Neural cell (in vitro differentiated cells): ENCODE measurements at regions not wholly inside any gene's neighbourhood (a gene's known extent, or its start where the extent isn't known, plus 50 kb on each side); places are given as distances from the start of the nearest gene placed in this dataset.

Experiments
- H2AFZ ChIP-seq: fragments of 200-600, 300-800 bp; sonication (generic), shearing (Covaris generic); 2 replicates; pipeline ENCODE4 v1.6.0; 2014; ENCODE audit warnings: low read depth, mild to moderate bottlenecking, antibody characterized with exemption, low read length, moderate library complexity
- H3F3A ChIP-seq: fragments of 200-600 bp; shearing (Covaris generic); 2 replicates; pipeline ENCODE4 v1.6.1; 2016; ENCODE audit warnings: mild to moderate bottlenecking, moderate library complexity, mixed read lengths, antibody characterized with exemption, low read length; ENCODE audit not compliant: insufficient read depth, poor library complexity, severe bottlenecking
- H3K27ac ChIP-seq: fragments of 200-600, 300-800 bp; sonication (generic), shearing (Covaris generic); 2 replicates; pipeline ENCODE4 v1.5.1; 2014; ENCODE audit warnings: mild to moderate bottlenecking, low read length, moderate library complexity
- H3K27me3 ChIP-seq: fragments of 300-800, 200-600 bp; sonication (generic), shearing (Covaris generic); 2 replicates; pipeline ENCODE4 v1.6.0; 2014; ENCODE audit warnings: mild to moderate bottlenecking, low read depth, low read length, moderate library complexity; ENCODE audit not compliant: insufficient read depth
- H3K36me3 ChIP-seq: fragments of 300-800, 200-600 bp; sonication (generic), shearing (Covaris generic); 2 replicates; pipeline ENCODE4 v1.5.1; 2014; ENCODE audit warnings: mild to moderate bottlenecking, antibody characterized with exemption, low read length, moderate library complexity; ENCODE audit not compliant: insufficient read depth
- H3K4me2 ChIP-seq: fragments of 300-800, 200-600 bp; sonication (generic), shearing (Covaris generic); 2 replicates; pipeline ENCODE4 v1.6.0; 2014; ENCODE audit warnings: mild to moderate bottlenecking, low read length
- H3K4me3 ChIP-seq: fragments of 300-800, 200-600 bp; sonication (generic), shearing (Covaris generic); 2 replicates; pipeline ENCODE4 v1.5.1; 2014; ENCODE audit warnings: mild to moderate bottlenecking, low read length, moderate library complexity
- H3K79me2 ChIP-seq: fragments of 200-600 bp; shearing (Covaris generic); replicated peaks from 2 replicates; pipeline ENCODE4 v1.6.0; 2014; ENCODE audit warnings: mild to moderate bottlenecking, low read length, moderate library complexity; ENCODE audit not compliant: insufficient read depth
- H3K9ac ChIP-seq: fragments of 300-800, 200-600 bp; sonication (generic), shearing (Covaris generic); 2 replicates; pipeline ENCODE4 v1.6.1; 2016; ENCODE audit warnings: mild to moderate bottlenecking, low read length, mixed read lengths
- H3K9me2 ChIP-seq: fragments of 200-600 bp; shearing (Covaris generic); 2 replicates; pipeline ENCODE4 v1.6.1; 2016; ENCODE audit warnings: mild to moderate bottlenecking, low read length, mixed read lengths; ENCODE audit not compliant: insufficient read depth
- H3K9me3 ChIP-seq: fragments of 200-600, 300-800 bp; sonication (generic), shearing (Covaris generic); 2 replicates; pipeline ENCODE4 v1.6.1; 2016; ENCODE audit warnings: mild to moderate bottlenecking, mixed run types, low read length, moderate library complexity, mixed read lengths
- H4K20me1 ChIP-seq: fragments of 200-600 bp; shearing (Covaris generic); 2 replicates; pipeline ENCODE4 v1.6.1; 2016; ENCODE audit warnings: mild to moderate bottlenecking, mixed run types; ENCODE audit not compliant: insufficient read depth
- CTCF ChIP-seq: fragments of 450-650 bp; IDR thresholded peaks from 2 replicates; pipeline ENCODE4 v1.5.1; 2014; ENCODE audit warnings: antibody characterized with exemption, mild to moderate bottlenecking, moderate library complexity; ENCODE audit not compliant: poor library complexity, severe bottlenecking
- EP300 ChIP-seq: fragments of 450-650 bp; conservative IDR thresholded peaks from 2 replicates; pipeline ENCODE4 v1.6.1; 2014; ENCODE audit warnings: antibody characterized with exemption, mild to moderate bottlenecking, moderate library complexity; ENCODE audit not compliant: poor library complexity, severe bottlenecking
- EZH2 ChIP-seq: fragments of 200-600, 300-800 bp; shearing (Covaris generic), sonication (generic); IDR thresholded peaks from 2 replicates; pipeline ENCODE4 v1.6.1; 2014; ENCODE audit warnings: antibody characterized with exemption, low read length, borderline replicate concordance, mild to moderate bottlenecking; ENCODE audit not compliant: insufficient read depth, poor library complexity, severe bottlenecking
- MXI1 ChIP-seq: fragments of 450-650 bp; conservative IDR thresholded peaks from 2 replicates; pipeline ENCODE4 v1.6.1; 2014; ENCODE audit warnings: antibody characterized with exemption, mild to moderate bottlenecking; ENCODE audit not compliant: poor library complexity, severe bottlenecking
- POLR2AphosphoS5 ChIP-seq: IDR thresholded peaks from 2 replicates; pipeline ENCODE4 v1.6.1; 2012
- RAD21 ChIP-seq: fragments of 450-650 bp; conservative IDR thresholded peaks from 2 replicates; pipeline ENCODE4 v1.6.1; 2014; ENCODE audit warnings: antibody characterized with exemption, mild to moderate bottlenecking, moderate library complexity
- SMC3 ChIP-seq: fragments of 450-650 bp; conservative IDR thresholded peaks from 2 replicates; pipeline ENCODE4 v1.6.1; 2014; ENCODE audit warnings: antibody characterized with exemption, mild to moderate bottlenecking, moderate library complexity; ENCODE audit not compliant: poor library complexity
- TAF1 ChIP-seq: IDR thresholded peaks from 2 replicates; pipeline ENCODE4 v1.6.1; 2012; ENCODE audit warnings: low read depth
- TF ChIP-seq, protein P1 (sequence below): IDR thresholded peaks from 2 replicates; pipeline ENCODE4 v1.6.1; 2012; ENCODE audit warnings: borderline replicate concordance

DNA sequence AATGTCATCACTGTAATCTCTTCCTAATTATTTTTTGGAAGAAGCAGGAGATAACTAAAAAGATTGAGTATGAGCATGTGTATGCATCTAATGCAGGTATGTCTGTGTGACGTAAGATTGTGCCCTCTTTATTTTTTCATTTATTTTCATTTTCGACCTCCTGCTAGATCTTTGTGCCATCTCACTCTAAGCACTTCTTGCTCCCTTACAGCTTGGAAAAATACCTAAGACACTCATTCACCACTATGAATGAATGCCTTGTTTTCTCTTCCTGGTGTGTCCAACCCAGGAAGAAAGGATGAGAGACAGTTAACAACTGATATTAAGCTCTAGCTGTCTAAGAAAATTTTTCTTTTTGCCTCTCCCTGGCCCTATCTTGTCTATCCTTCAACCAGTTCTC, 76.8 kb upstream of the CISTR start:
- peaks cover 5% of the 10 kb centered on the region for H3K27me3 ChIP-seq
- TF ChIP-seq, protein P1, sequence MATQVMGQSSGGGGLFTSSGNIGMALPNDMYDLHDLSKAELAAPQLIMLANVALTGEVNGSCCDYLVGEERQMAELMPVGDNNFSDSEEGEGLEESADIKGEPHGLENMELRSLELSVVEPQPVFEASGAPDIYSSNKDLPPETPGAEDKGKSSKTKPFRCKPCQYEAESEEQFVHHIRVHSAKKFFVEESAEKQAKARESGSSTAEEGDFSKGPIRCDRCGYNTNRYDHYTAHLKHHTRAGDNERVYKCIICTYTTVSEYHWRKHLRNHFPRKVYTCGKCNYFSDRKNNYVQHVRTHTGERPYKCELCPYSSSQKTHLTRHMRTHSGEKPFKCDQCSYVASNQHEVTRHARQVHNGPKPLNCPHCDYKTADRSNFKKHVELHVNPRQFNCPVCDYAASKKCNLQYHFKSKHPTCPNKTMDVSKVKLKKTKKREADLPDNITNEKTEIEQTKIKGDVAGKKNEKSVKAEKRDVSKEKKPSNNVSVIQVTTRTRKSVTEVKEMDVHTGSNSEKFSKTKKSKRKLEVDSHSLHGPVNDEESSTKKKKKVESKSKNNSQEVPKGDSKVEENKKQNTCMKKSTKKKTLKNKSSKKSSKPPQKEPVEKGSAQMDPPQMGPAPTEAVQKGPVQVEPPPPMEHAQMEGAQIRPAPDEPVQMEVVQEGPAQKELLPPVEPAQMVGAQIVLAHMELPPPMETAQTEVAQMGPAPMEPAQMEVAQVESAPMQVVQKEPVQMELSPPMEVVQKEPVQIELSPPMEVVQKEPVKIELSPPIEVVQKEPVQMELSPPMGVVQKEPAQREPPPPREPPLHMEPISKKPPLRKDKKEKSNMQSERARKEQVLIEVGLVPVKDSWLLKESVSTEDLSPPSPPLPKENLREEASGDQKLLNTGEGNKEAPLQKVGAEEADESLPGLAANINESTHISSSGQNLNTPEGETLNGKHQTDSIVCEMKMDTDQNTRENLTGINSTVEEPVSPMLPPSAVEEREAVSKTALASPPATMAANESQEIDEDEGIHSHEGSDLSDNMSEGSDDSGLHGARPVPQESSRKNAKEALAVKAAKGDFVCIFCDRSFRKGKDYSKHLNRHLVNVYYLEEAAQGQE = no peak
- TF ChIP-seq EP300 = no peak
- no peak for TF ChIP-seq POLR2AphosphoS5
- no peak for TF ChIP-seq SMC3
- TF ChIP-seq MXI1 = no peak
- TF ChIP-seq TAF1 = no peak

DNA sequence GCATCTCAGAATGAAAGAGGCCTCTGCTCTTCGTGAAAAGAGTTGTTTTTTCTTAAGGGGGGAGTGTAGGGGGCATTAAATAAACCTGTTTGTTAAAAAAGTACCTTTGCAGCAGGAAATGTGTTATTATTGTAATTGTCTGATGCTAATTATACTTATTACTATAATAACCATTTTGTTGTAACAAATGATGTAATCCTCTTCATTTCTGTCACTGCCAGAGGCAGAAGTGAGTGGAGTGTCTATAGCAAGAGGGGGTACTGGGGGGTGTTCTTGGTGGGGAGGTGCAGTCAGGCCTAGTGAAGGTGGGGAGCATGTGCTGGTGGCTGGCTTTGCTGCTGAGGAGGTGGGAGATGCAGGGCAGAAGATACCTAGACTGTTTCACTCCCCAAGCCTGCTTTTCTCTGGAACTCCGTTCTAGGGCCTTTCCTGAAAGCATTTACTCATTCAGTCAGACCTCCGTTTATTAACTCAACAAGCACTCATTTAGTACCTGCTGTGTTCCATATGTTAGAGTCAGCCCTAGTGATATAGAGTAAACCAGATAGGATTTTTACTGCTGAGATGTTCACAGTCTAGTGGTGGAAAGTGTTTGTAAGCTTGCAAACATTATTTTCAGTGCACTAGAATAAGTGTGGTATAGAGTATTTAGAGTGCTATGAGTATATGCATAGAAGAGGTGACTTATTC, 77.5 kb upstream of the CISTR start:
- no peaks in the 10 kb centered on the region for H3K79me2 ChIP-seq
- no peak for TF ChIP-seq SMC3
- no peak for TF ChIP-seq RAD21
- TF ChIP-seq MXI1 = no peak
- TF ChIP-seq POLR2AphosphoS5 = no peak
- no peak for TF ChIP-seq EZH2
- TF ChIP-seq TAF1 = no peak
- TF ChIP-seq EP300 = no peak
- no peak for TF ChIP-seq CTCF
- H3K4me3 ChIP-seq = no peak overlapping the region
- no peak overlapping the region for H3K4me2 ChIP-seq
- H3K9me3 ChIP-seq = no peaks in the 10 kb centered on the region
- H4K20me1 ChIP-seq = no peaks in the 10 kb centered on the region
- H3K9me2 ChIP-seq = no peaks in the 10 kb centered on the region
- no peaks in the 10 kb centered on the region for H3F3A ChIP-seq
- H3K36me3 ChIP-seq = no peaks in the 10 kb centered on the region
- H3K27ac ChIP-seq = no peak overlapping the region
- H2AFZ ChIP-seq = no peak overlapping the region
- peaks cover 10% of the 10 kb centered on the region for H3K27me3 ChIP-seq
- H3K9ac ChIP-seq = no peak overlapping the region

More for the DNA sequence above, 76.8 kb upstream of the CISTR start:
- Histone ChIP-seq H3K9me2 (no peaks in the 10 kb centered on the region), H3K36me3 (no peaks in the 10 kb centered on the region), H3K4me3 (no peak overlapping the region), H3K9ac (no peak overlapping the region), H3K4me2 (no peak overlapping the region), H3K79me2 (no peaks in the 10 kb centered on the region), H2AFZ (no peak overlapping the region), H3K27ac (peak overlapping the region; percentile 18), H4K20me1 (no peaks in the 10 kb centered on the region), H3F3A (no peaks in the 10 kb centered on the region), H3K9me3 (no peaks in the 10 kb centered on the region)
